Karpas-422 (cell line): ENCODE measurements at regions not wholly inside any gene's neighbourhood (a gene's known extent, or its start where the extent isn't known, plus 50 kb on each side); places are given as distances from the start of the nearest gene placed in this dataset.
A peak's percentile ranks its signal among the peaks of the same experiment; 100 is the strongest.

Source experiments
- DNase-seq: peaks from one replicate; pipeline ENCODE4 v3.0.0-alpha.2; 2015
- H2AFZ ChIP-seq: fragments of 200-600 bp; sonication (generic); 2 replicates; pipeline ENCODE4 v1.6.1; 2014; ENCODE audit warnings: antibody characterized with exemption, low read length, mixed read lengths
- H3K27ac ChIP-seq: fragments of 200-600 bp; sonication (generic); 2 replicates; pipeline ENCODE4 v1.5.1; 2014; ENCODE audit warnings: mild to moderate bottlenecking, low read length, moderate library complexity
- H3K27me3 ChIP-seq: fragments of 200-600 bp; sonication (generic); 2 replicates; pipeline ENCODE4 v1.6.1; 2014; ENCODE audit warnings: low read length, mixed read lengths
- H3K36me3 ChIP-seq: fragments of 200-600 bp; sonication (generic); 2 replicates; pipeline ENCODE4 v1.6.1; 2014; ENCODE audit warnings: low read length, mixed read lengths; ENCODE audit not compliant: insufficient read depth
- H3K4me1 ChIP-seq: fragments of 200-600 bp; sonication (generic); 2 replicates; pipeline ENCODE4 v1.6.1; 2014; ENCODE audit warnings: mild to moderate bottlenecking, low read length, mixed read lengths
- H3K4me2 ChIP-seq: fragments of 200-600 bp; sonication (generic); 2 replicates; pipeline ENCODE4 v1.6.1; 2014; ENCODE audit warnings: low read length, low read depth, mild to moderate bottlenecking; ENCODE audit not compliant: poor library complexity, severe bottlenecking
- H3K4me3 ChIP-seq: fragments of 200-600 bp; sonication (generic); 2 replicates; pipeline ENCODE4 v1.5.1; 2014; ENCODE audit warnings: mild to moderate bottlenecking, antibody characterized with exemption, low read length, mixed read lengths
- H3K79me2 ChIP-seq: fragments of 200-600 bp; sonication (generic); 2 replicates; pipeline ENCODE4 v1.6.1; 2014; ENCODE audit warnings: mild to moderate bottlenecking, low read length, mixed read lengths
- H3K9ac ChIP-seq: fragments of 200-600 bp; sonication (generic); 2 replicates; pipeline ENCODE4 v1.6.0; 2014; ENCODE audit warnings: low read length
- H3K9me2 ChIP-seq: fragments of 200-600 bp; sonication (generic), shearing (Covaris generic); replicated peaks from 2 replicates; pipeline ENCODE4 v1.6.0; 2014; ENCODE audit warnings: mild to moderate bottlenecking, low read length, moderate library complexity; ENCODE audit not compliant: insufficient read depth
- H3K9me3 ChIP-seq: fragments of 300-700, 200-600 bp; sonication (generic); 2 replicates; pipeline ENCODE4 v1.6.1; 2014; ENCODE audit warnings: low read length, mixed read lengths
- H4K20me1 ChIP-seq: fragments of 200-600 bp; sonication (generic); 2 replicates; pipeline ENCODE4 v1.6.1; 2014; ENCODE audit warnings: mild to moderate bottlenecking, antibody characterized with exemption, low read length, low read depth; ENCODE audit not compliant: insufficient read depth

DNA sequence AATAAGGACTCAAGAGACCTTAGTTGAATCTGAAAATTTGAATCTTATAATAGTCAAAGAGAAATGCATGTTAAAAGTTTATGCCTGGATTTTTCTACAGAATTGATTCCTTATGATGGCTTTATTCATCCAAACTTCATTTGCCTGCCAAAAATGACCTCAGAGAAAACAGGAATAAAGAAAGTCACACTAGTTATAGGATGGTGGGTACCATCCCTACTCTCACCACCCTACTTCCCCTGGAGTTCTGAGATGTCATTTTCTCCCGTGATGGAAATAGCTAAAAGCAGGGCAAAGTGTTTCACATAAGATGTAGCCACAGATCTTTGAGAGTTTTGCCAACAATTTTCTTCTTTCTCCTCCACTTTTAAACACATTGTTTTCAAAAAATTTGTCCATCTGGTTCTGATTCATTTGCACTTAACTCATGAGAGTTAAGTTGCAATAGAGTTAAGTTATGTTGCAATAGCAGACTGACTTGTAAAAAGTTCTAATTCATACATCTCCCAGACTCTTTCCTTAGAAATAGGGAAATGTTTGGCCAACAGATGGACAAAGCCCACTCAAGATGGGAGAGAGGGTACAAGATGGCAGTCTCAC is 384.6 kb downstream of the PLPP3 start:
- no peak overlapping the region for H2AFZ ChIP-seq
- H3K9ac ChIP-seq = no peak overlapping the region
- H3K9me3 ChIP-seq = no peaks in the 10 kb centered on the region
- H3K27ac ChIP-seq = no peak overlapping the region
- H3K4me1 ChIP-seq = no peaks in the 10 kb centered on the region
- H3K9me2 ChIP-seq = 0 out of 2 replicates have a peak, but pooled peaks cover 4% of the 10 kb centered on the region
- no peaks in the 10 kb centered on the region for H3K36me3 ChIP-seq
- H3K79me2 ChIP-seq = no peaks in the 10 kb centered on the region
- no peak for DNase-seq
- no peak overlapping the region for H3K4me2 ChIP-seq
- no peaks in the 10 kb centered on the region for H4K20me1 ChIP-seq
- H3K27me3 ChIP-seq = no peaks in the 10 kb centered on the region
- no peak overlapping the region for H3K4me3 ChIP-seq

DNA sequence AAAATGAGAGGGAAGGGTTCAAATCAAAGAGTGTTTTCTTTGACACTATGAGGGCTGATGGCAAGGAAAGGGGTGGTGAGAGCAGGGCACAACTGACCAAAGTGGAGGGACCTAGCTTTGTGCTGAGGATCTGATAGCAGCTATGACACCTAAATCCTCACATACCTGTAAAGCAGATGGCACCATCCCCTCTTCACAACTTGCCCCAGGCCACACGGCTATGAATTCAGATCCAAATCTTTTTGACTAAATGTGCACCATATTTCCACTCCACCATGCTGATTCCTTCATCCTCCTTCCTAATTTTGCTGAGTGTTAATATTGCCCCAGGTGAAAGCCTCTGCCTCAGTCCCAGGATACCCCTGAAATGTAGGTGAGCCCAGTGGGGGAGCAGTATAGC is 385.7 kb downstream of the PLPP3 start:
- Histone ChIP-seq H3K36me3 (no peaks in the 10 kb centered on the region), H3K4me1 (no peaks in the 10 kb centered on the region), H3K27me3 (no peaks in the 10 kb centered on the region), H3K9ac (no peak overlapping the region), H3K4me2 (no peak overlapping the region), H3K4me3 (no peak overlapping the region), H4K20me1 (no peaks in the 10 kb centered on the region), H3K27ac (no peak overlapping the region), H3K9me2 (0 out of 2 replicates have a peak, but pooled peaks cover 4% of the 10 kb centered on the region), H3K79me2 (no peaks in the 10 kb centered on the region), H3K9me3 (no peaks in the 10 kb centered on the region), H2AFZ (no peak overlapping the region)
- DNase-seq = no peak

DNA sequence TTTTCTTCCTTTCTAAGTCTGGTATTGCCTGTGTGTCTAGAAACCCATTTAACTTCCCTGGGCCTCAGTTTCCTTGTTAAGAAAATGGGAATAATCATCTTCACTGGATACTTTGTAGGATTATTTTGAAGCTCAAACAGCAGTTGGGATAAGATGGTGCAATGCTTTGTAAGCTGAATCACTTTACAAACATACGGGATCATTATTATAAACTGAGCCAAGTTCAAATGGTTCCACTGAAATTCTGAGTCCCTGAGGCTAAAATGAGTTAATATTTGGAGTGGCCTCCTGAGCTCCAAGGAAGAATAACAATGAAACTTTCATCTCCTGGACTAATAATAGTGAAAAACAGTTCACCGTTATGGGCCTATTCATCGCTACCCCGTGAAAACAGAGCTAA is 388.0 kb downstream of the PLPP3 start:
- Histone ChIP-seq H3K9me3 (no peaks in the 10 kb centered on the region), H3K27ac (no peak overlapping the region), H3K9me2 (no peaks in the 10 kb centered on the region), H3K27me3 (no peaks in the 10 kb centered on the region), H3K4me3 (no peak overlapping the region), H2AFZ (no peak overlapping the region), H3K4me2 (no peak overlapping the region), H3K4me1 (no peaks in the 10 kb centered on the region), H3K79me2 (no peaks in the 10 kb centered on the region), H3K9ac (no peak overlapping the region), H4K20me1 (no peaks in the 10 kb centered on the region), H3K36me3 (no peaks in the 10 kb centered on the region)
- no peak for DNase-seq

DNA sequence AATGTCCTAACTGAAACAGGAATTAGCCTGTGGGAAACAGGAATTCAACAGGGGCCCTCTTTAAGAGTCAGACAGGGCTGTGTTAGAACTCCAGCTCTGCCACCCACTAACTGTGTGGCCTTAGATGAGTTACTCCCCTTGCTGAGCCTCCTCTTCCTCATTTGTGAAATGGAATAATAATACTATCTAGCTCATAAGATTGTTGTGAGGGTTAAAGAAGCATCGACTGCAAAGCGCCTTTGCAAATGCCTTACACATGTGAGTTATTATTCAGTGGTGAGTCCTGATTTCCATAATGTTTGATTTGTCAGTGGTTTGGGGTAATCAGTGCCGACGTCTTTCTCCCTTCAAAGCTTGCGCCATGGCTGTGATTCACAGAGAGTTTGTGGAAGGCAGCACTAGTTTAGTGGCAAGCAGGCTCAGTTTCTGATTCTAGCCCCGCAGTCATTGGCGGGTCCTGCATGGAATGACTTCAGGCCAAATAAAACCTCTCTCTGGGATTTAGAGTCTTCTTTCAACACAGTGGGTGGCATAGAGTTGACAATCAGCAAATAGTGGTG is 388.5 kb downstream of the PLPP3 start:
- Histone ChIP-seq H3K9ac (no peak overlapping the region), H3K27me3 (no peaks in the 10 kb centered on the region), H3K27ac (no peak overlapping the region), H3K9me3 (no peaks in the 10 kb centered on the region), H3K79me2 (no peaks in the 10 kb centered on the region), H3K4me1 (no peaks in the 10 kb centered on the region), H4K20me1 (no peaks in the 10 kb centered on the region), H2AFZ (no peak overlapping the region), H3K9me2 (no peaks in the 10 kb centered on the region), H3K4me3 (no peak overlapping the region), H3K4me2 (no peak overlapping the region), H3K36me3 (no peaks in the 10 kb centered on the region)
- no peak for DNase-seq

DNA sequence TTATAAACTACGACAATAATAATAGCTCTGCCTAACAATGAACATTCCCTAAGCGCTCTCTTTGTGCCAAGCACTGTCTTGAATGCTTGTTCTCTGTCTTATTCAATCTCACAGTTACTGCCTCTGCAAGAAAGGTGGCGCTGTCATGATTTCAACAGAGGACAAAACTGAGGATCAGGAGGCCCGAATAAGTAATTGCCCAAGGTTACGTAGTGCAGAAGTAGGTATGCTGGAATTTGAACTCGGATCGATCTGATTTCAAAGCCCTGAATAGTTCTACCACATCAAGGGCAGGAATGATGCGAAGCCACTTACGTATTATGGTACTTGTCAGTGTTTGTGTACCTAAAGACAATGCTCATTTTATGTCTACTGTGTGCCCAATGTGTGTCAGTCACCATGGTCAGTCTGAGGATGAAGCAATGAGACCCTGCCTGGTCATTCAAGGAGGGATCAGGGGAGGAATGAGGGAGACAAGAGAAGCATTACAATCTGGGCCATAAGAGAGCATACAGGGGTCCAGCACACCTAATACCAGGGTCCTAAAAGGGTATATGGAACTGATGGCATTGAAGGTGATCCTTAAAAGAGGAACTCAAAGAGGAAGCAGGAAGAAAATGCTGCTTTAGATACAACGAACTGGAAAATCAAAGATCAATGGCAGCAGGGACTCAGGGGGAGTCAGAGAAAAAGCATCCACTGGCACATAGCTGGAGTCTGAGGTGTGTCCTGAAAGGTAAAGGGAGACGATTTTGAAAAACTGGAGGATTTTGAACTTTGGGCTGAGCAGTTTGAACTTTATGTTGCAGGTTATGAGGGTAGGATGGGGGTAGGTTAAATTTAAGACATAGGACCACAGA is 389.2 kb downstream of the PLPP3 start:
- Histone ChIP-seq H3K4me2 (no peak overlapping the region), H3K9ac (no peak overlapping the region), H3K4me3 (no peak overlapping the region), H3K79me2 (no peaks in the 10 kb centered on the region), H3K9me2 (no peaks in the 10 kb centered on the region), H4K20me1 (no peaks in the 10 kb centered on the region), H3K27ac (no peak overlapping the region), H3K4me1 (no peaks in the 10 kb centered on the region), H3K36me3 (no peaks in the 10 kb centered on the region), H2AFZ (no peak overlapping the region), H3K27me3 (no peaks in the 10 kb centered on the region), H3K9me3 (no peaks in the 10 kb centered on the region)
- peak; percentile 61 for DNase-seq

DNA sequence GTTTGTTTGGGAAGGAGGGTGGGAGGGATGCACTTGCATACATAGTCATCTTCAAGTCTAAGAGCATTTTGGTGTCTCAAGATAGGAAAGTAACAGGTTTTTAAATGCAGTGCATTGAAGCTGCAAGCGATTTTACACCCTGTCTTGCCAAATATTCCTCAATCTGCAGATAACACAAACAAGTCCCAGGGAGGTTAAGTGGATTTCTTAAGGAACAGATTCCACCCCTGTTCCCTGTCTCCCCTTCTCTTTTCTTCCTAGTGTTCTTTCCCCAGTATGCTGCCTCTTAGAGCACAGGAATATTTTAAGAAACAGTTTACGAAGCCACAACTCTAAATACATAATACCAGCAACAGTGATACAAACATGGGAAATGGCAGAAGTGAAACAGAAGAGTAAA is 389.9 kb downstream of the PLPP3 start:
- no peaks in the 10 kb centered on the region for H3K9me2 ChIP-seq
- no peak overlapping the region for H3K4me2 ChIP-seq
- no peak overlapping the region for H2AFZ ChIP-seq
- no peaks in the 10 kb centered on the region for H3K4me1 ChIP-seq
- no peak for DNase-seq
- H3K4me3 ChIP-seq = no peak overlapping the region
- no peaks in the 10 kb centered on the region for H3K27me3 ChIP-seq
- H3K9me3 ChIP-seq = no peaks in the 10 kb centered on the region
- no peaks in the 10 kb centered on the region for H3K79me2 ChIP-seq
- H3K27ac ChIP-seq = no peak overlapping the region
- no peak overlapping the region for H3K9ac ChIP-seq
- H3K36me3 ChIP-seq = no peaks in the 10 kb centered on the region
- H4K20me1 ChIP-seq = no peaks in the 10 kb centered on the region

DNA sequence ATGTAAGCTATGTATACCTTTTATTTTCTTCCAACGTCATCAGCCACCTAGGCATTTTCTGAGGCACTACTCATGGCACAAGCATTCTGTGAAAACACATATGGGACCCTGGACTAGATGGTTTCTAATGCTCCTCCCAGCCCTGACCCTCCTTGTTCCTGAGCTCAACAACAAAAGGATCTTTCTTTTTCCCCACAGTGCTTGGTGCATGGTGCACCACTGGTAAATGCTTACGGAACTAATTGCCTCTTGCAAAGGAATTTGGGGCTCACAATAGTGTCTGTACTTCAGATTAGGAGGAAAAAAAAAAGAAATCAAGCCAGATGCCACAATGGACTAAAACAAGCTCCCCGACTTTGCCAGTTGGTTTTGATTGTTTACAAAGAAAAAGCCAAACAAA is 390.5 kb downstream of the PLPP3 start:
- no peak overlapping the region for H3K9ac ChIP-seq
- H2AFZ ChIP-seq = no peak overlapping the region
- H3K27ac ChIP-seq = no peak overlapping the region
- H3K9me3 ChIP-seq = no peaks in the 10 kb centered on the region
- H3K27me3 ChIP-seq = no peaks in the 10 kb centered on the region
- no peaks in the 10 kb centered on the region for H3K79me2 ChIP-seq
- H3K4me1 ChIP-seq = no peaks in the 10 kb centered on the region
- no peak for DNase-seq
- no peaks in the 10 kb centered on the region for H4K20me1 ChIP-seq
- no peaks in the 10 kb centered on the region for H3K9me2 ChIP-seq
- no peak overlapping the region for H3K4me2 ChIP-seq
- H3K36me3 ChIP-seq = no peaks in the 10 kb centered on the region
- H3K4me3 ChIP-seq = no peak overlapping the region

DNA sequence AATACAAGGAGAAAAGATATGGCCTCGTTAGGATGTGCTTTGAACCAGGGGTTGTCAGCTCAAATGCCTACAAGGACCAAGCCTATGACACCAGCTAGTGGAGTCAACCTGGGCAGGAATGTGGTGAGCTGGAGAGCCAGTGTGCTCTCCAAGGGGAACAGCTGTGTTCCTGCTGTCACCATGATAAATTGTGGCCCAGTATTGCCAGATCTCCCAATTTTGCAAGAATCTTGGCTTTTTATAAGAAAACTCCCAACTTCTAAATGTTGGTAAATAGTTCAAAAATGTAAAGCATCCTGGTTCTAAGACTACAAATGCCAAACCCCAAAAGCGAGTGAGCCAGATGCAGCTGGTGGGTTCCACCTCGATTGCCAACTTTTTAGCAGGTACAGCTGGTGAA is 391.1 kb downstream of the PLPP3 start:
- Histone ChIP-seq H3K9ac (no peak overlapping the region), H3K36me3 (no peaks in the 10 kb centered on the region), H3K9me3 (no peaks in the 10 kb centered on the region), H3K79me2 (no peaks in the 10 kb centered on the region), H3K27ac (no peak overlapping the region), H4K20me1 (no peaks in the 10 kb centered on the region), H3K4me3 (no peak overlapping the region), H2AFZ (no peak overlapping the region), H3K4me1 (no peaks in the 10 kb centered on the region), H3K27me3 (no peaks in the 10 kb centered on the region), H3K4me2 (no peak overlapping the region), H3K9me2 (no peaks in the 10 kb centered on the region)
- no peak for DNase-seq
